Adipocyte (in vitro differentiated cells): ENCODE measurements at regions not wholly inside any gene's neighbourhood (a gene's known extent, or its start where the extent isn't known, plus 50 kb on each side); places are given as distances from the start of the nearest gene placed in this dataset.

Experiments used
- DNase-seq: peaks from one replicate; pipeline ENCODE4 v3.0.0-alpha.2; 2015; ENCODE audit warnings: low read depth
- H3K27me3 ChIP-seq: replicated peaks from 2 replicates; pipeline ENCODE4 v1.7.0; 2013; ENCODE audit warnings: mild to moderate bottlenecking, low read length, moderate library complexity; ENCODE audit not compliant: control insufficient read depth, insufficient read depth
- H3K36me3 ChIP-seq: 2 replicates; pipeline ENCODE4 v1.7.0; 2013; ENCODE audit warnings: low read length, mild to moderate bottlenecking, moderate library complexity; ENCODE audit not compliant: control insufficient read depth, insufficient read depth, severe bottlenecking
- H3K4me1 ChIP-seq: 2 replicates; pipeline ENCODE4 v1.7.0; 2013; ENCODE audit warnings: mild to moderate bottlenecking, low read length, moderate library complexity; ENCODE audit not compliant: control insufficient read depth, insufficient read depth
- H3K4me3 ChIP-seq: 2 replicates; pipeline ENCODE4 v1.7.0; 2013; ENCODE audit warnings: mild to moderate bottlenecking, low read length, moderate library complexity
- H3K9ac ChIP-seq: 2 replicates; pipeline ENCODE4 v1.7.0; 2013; ENCODE audit warnings: mild to moderate bottlenecking, low read length, moderate library complexity
- H3K9me3 ChIP-seq: 2 replicates; pipeline ENCODE4 v1.7.0; 2013; ENCODE audit warnings: mild to moderate bottlenecking, low read length, moderate library complexity; ENCODE audit not compliant: control insufficient read depth

GRCh38 chr2:236430584-236430983 lies 139.0 kb upstream of the ACKR3 start:
- Histone ChIP-seq H3K9me3 (peaks cover 22% of the 10 kb centered on the region), H3K4me3 (no peak overlapping the region), H3K27me3 (peaks cover 4% of the 10 kb centered on the region), H3K4me1 (no peaks in the 10 kb centered on the region), H3K36me3 (no peaks in the 10 kb centered on the region), H3K9ac (no peak overlapping the region)
- no peak for DNase-seq

GRCh38 chr2:236434593-236434992 lies 135.0 kb upstream of the ACKR3 start:
- H3K9ac ChIP-seq: no peak overlapping the region
- no peak for DNase-seq
- no peaks in the 10 kb centered on the region for H3K9me3 ChIP-seq
- H3K4me1 ChIP-seq: no peaks in the 10 kb centered on the region
- no peak overlapping the region for H3K4me3 ChIP-seq
- H3K27me3 ChIP-seq: peaks cover 4% of the 10 kb centered on the region
- H3K36me3 ChIP-seq: no peaks in the 10 kb centered on the region

- Histone ChIP-seq H3K9ac (no peak overlapping the region), H3K4me3 (no peak overlapping the region), H3K27me3 (no peaks in the 10 kb centered on the region), H3K4me1 (no peaks in the 10 kb centered on the region), H3K9me3 (peaks cover 6% of the 10 kb centered on the region), H3K36me3 (no peaks in the 10 kb centered on the region)
- DNase-seq: no peak
Observed at GRCh38 chr2:236440110-236440881, 129.3 kb upstream of the ACKR3 start.

GRCh38 chr2:236444187-236444586 lies 125.4 kb upstream of the ACKR3 start:
- no peak overlapping the region for H3K4me3 ChIP-seq
- no peaks in the 10 kb centered on the region for H3K4me1 ChIP-seq
- H3K36me3 ChIP-seq: no peaks in the 10 kb centered on the region
- no peaks in the 10 kb centered on the region for H3K27me3 ChIP-seq
- DNase-seq: no peak
- H3K9ac ChIP-seq: no peak overlapping the region
- peaks cover 6% of the 10 kb centered on the region for H3K9me3 ChIP-seq

DNA sequence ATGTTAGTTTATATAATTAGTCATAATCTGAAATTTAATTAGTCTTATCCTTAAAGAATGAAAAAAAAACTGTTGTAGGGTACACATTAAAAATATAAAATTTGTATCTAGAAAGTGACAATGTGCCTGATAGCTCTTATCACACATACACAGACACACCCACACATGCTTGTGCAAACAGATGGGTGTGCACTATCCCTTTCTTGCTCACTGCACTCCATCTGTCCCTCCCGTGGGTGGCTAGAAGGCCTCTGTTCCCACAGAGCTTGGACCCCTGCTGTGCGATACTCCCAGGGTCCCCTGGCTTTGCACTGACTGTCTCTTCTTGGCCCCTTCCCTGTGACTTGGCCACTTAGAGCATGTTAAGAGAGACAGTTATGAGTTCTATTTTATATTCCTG lies 123.9 kb upstream of the ACKR3 start:
- Histone ChIP-seq H3K27me3 (no peaks in the 10 kb centered on the region), H3K9ac (no peak overlapping the region), H3K4me3 (no peak overlapping the region), H3K4me1 (no peaks in the 10 kb centered on the region), H3K9me3 (peaks cover 6% of the 10 kb centered on the region), H3K36me3 (no peaks in the 10 kb centered on the region)
- DNase-seq: no peak

- Histone ChIP-seq H3K9me3 (peaks cover 6% of the 10 kb centered on the region), H3K27me3 (no peaks in the 10 kb centered on the region), H3K36me3 (no peaks in the 10 kb centered on the region), H3K4me3 (no peak overlapping the region), H3K9ac (no peak overlapping the region), H3K4me1 (no peaks in the 10 kb centered on the region)
- DNase-seq: no peak
Observed at GRCh38 chr2:236446521-236446920, 123.1 kb upstream of the ACKR3 start.

DNA sequence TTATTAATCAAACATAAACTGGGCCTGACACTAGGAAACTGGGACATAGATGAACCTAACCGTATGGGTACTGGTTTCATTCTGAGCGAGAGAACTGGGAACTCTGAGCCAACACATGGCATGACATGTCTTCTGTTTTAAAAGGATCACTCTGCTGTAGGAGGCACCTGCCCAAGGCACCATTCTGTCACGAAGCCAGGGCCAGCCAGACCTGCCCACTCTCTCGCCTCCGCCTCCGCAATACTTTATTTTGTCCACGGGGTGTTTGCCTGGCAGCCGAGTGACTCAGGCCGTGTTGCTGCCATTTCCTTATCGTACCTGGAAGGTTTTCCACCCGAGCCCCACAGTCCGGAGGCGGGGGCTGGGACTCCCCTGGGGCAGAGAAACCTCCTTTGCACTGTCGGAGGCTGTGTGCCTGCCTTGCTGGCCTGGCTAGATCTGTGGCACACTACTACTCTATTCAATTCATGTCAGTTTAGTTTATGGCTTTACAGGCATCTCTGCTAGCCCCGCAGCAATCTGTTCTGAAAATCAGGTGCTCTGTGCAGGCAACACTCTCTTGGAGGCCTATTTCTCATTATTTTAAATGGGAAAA lies 120.4 kb upstream of the ACKR3 start:
- no peaks in the 10 kb centered on the region for H3K9me3 ChIP-seq
- no peaks in the 10 kb centered on the region for H3K36me3 ChIP-seq
- H3K4me3 ChIP-seq: no peak overlapping the region
- no peaks in the 10 kb centered on the region for H3K4me1 ChIP-seq
- no peak for DNase-seq
- peaks cover 15% of the 10 kb centered on the region for H3K27me3 ChIP-seq
- H3K9ac ChIP-seq: no peak overlapping the region

DNA sequence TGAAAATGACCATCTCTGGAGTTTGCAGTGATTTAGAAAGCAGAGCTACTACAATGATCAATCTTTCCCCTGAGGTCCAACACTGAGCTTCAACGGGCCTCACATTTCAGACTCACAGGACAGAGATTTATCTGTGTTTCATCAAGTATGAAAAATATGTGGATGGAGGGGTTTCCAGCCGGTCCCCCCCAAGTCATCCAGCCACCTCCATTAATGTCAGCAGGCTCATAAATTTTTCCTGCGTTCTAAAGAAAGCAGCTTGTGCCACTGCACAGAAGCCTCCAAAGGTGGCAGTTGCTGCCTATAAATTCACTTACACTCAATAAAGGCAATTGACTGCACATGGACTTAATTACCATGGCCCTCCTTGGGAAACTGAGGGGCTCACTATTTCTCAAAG lies 117.4 kb upstream of the ACKR3 start:
- H3K4me1 ChIP-seq: no peaks in the 10 kb centered on the region
- peaks cover 20% of the 10 kb centered on the region for H3K27me3 ChIP-seq
- H3K9ac ChIP-seq: no peak overlapping the region
- no peak overlapping the region for H3K4me3 ChIP-seq
- H3K36me3 ChIP-seq: no peaks in the 10 kb centered on the region
- no peak for DNase-seq
- H3K9me3 ChIP-seq: no peaks in the 10 kb centered on the region

GRCh38 chr2:236454076-236454475 lies 115.5 kb upstream of the ACKR3 start:
- Histone ChIP-seq H3K4me1 (no peaks in the 10 kb centered on the region), H3K4me3 (no peak overlapping the region), H3K9ac (no peak overlapping the region), H3K9me3 (no peaks in the 10 kb centered on the region), H3K36me3 (no peaks in the 10 kb centered on the region), H3K27me3 (peaks cover 20% of the 10 kb centered on the region)
- no peak for DNase-seq

GRCh38 chr2:236459393-236459792 lies 110.2 kb upstream of the ACKR3 start:
- Histone ChIP-seq H3K9ac (no peak overlapping the region), H3K4me3 (no peak overlapping the region), H3K9me3 (peaks cover 6% of the 10 kb centered on the region), H3K36me3 (no peaks in the 10 kb centered on the region), H3K27me3 (peaks cover 5% of the 10 kb centered on the region), H3K4me1 (no peaks in the 10 kb centered on the region)
- no peak for DNase-seq

DNA sequence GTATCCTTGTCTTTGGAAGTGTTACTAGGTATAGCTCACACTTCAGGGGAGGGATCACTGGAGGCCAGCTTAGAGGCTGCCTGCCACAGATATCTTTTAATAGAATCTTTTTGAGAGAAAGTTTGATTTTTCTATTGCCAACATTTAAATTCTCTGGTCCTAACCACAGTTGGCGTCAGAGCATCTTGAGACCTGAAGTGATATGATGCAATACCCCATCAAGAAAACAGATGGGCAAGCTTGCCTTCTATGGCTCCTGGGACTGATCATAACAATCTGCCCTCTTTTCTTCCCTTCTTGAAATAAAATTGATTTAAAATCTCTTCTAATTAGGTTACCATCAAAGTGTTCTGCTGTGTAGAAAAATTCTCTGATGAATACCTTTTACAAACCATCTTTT lies 105.5 kb upstream of the ACKR3 start:
- Histone ChIP-seq H3K27me3 (no peaks in the 10 kb centered on the region), H3K9ac (no peak overlapping the region), H3K36me3 (no peaks in the 10 kb centered on the region), H3K9me3 (peaks cover 24% of the 10 kb centered on the region), H3K4me1 (no peaks in the 10 kb centered on the region), H3K4me3 (no peak overlapping the region)
- no peak for DNase-seq
